ENCODE measurements at regions not wholly inside any gene's neighbourhood (a gene's known extent, or its start where the extent isn't known, plus 50 kb on each side); places are given as distances from the start of the nearest gene placed in this dataset.
"Not testable (repeated sequence)": the region's sequence is repeated elsewhere in the genome, so short reads cannot be mapped to it uniquely, and the experiment has no call there.

- Histone ChIP-seq H3K4me3 (ENCODE audit: low read depth, low read length) (no peak overlapping the region), H3K9me3 (ENCODE audit: control insufficient read depth, insufficient read depth, low read length) (no peaks in the 10 kb centered on the region), H3K9ac (ENCODE audit: low read depth, low read length) (no peak overlapping the region), H3K36me3 (ENCODE audit: control insufficient read depth, insufficient read depth, low read length) (no peaks in the 10 kb centered on the region), H3K4me1 (ENCODE audit: control insufficient read depth, insufficient read depth, low read length) (no peaks in the 10 kb centered on the region), H3K27ac (ENCODE audit: low read depth, low read length) (no peak overlapping the region), H3K27me3 (ENCODE audit: control insufficient read depth, insufficient read depth, low read length) (no peaks in the 10 kb centered on the region)
These were observed 639.0 kb upstream of the KLHL1 start for GRCh38 chr13:70747262-70747661.

- H3K36me3 ChIP-seq (ENCODE audit: control insufficient read depth, insufficient read depth, low read length); H3K9me3 ChIP-seq (ENCODE audit: control insufficient read depth, insufficient read depth, low read length); H3K9ac ChIP-seq (ENCODE audit: low read depth, low read length); H3K4me1 ChIP-seq (ENCODE audit: control insufficient read depth, insufficient read depth, low read length); H3K27ac ChIP-seq (ENCODE audit: low read depth, low read length); H3K27me3 ChIP-seq (ENCODE audit: control insufficient read depth, insufficient read depth, low read length); H3K4me3 ChIP-seq (ENCODE audit: low read depth, low read length): not testable (repeated sequence)
These were observed 638.2 kb upstream of the KLHL1 start for GRCh38 chr13:70746469-70746868.

GRCh38 chr13:70736622-70737317 lies 628.5 kb upstream of the KLHL1 start:
- Histone ChIP-seq H3K27me3 (ENCODE audit: control insufficient read depth, insufficient read depth, low read length) (no peaks in the 10 kb centered on the region), H3K4me3 (ENCODE audit: low read depth, low read length) (no peak overlapping the region), H3K9me3 (ENCODE audit: control insufficient read depth, insufficient read depth, low read length) (no peaks in the 10 kb centered on the region), H3K36me3 (ENCODE audit: control insufficient read depth, insufficient read depth, low read length) (no peaks in the 10 kb centered on the region), H3K4me1 (ENCODE audit: control insufficient read depth, insufficient read depth, low read length) (peaks cover 6% of the 10 kb centered on the region; the same call in 1 of the 2 replicates), H3K9ac (ENCODE audit: low read depth, low read length) (no peak overlapping the region), H3K27ac (ENCODE audit: low read depth, low read length) (no peak overlapping the region)

- no peaks in the 10 kb centered on the region for H3K36me3 ChIP-seq (ENCODE audit: control insufficient read depth, insufficient read depth, low read length)
- no peak overlapping the region for H3K4me3 ChIP-seq (ENCODE audit: low read depth, low read length)
- H3K9ac ChIP-seq (ENCODE audit: low read depth, low read length) = no peak overlapping the region
- no peaks in the 10 kb centered on the region for H3K27me3 ChIP-seq (ENCODE audit: control insufficient read depth, insufficient read depth, low read length)
- no peak overlapping the region for H3K27ac ChIP-seq (ENCODE audit: low read depth, low read length)
- H3K4me1 ChIP-seq (ENCODE audit: control insufficient read depth, insufficient read depth, low read length) = peaks cover 6% of the 10 kb centered on the region; the same call in 1 of the 2 replicates
- H3K9me3 ChIP-seq (ENCODE audit: control insufficient read depth, insufficient read depth, low read length) = no peaks in the 10 kb centered on the region
These were observed 624.4 kb upstream of the KLHL1 start for GRCh38 chr13:70732611-70733010.

GRCh38 chr13:70729369-70729768 lies 621.1 kb upstream of the KLHL1 start:
- no peaks in the 10 kb centered on the region for H3K27me3 ChIP-seq (ENCODE audit: control insufficient read depth, insufficient read depth, low read length)
- H3K4me3 ChIP-seq (ENCODE audit: low read depth, low read length) = no peak overlapping the region
- no peak overlapping the region for H3K9ac ChIP-seq (ENCODE audit: low read depth, low read length)
- no peaks in the 10 kb centered on the region for H3K9me3 ChIP-seq (ENCODE audit: control insufficient read depth, insufficient read depth, low read length)
- H3K4me1 ChIP-seq (ENCODE audit: control insufficient read depth, insufficient read depth, low read length) = peaks cover 6% of the 10 kb centered on the region; the same call in 1 of the 2 replicates
- H3K27ac ChIP-seq (ENCODE audit: low read depth, low read length) = no peak overlapping the region
- no peaks in the 10 kb centered on the region for H3K36me3 ChIP-seq (ENCODE audit: control insufficient read depth, insufficient read depth, low read length)

- no peaks in the 10 kb centered on the region for H3K27me3 ChIP-seq (ENCODE audit: control insufficient read depth, insufficient read depth, low read length)
- H3K9me3 ChIP-seq (ENCODE audit: control insufficient read depth, insufficient read depth, low read length) = no peaks in the 10 kb centered on the region
- H3K4me3 ChIP-seq (ENCODE audit: low read depth, low read length) = no peak overlapping the region
These were observed 615.5 kb upstream of the KLHL1 start for GRCh38 chr13:70723732-70724131.

GRCh38 chr13:70720386-70720785 lies 612.1 kb upstream of the KLHL1 start:
- no peaks in the 10 kb centered on the region for H3K36me3 ChIP-seq (ENCODE audit: control insufficient read depth, insufficient read depth, low read length)
- no peak overlapping the region for H3K27ac ChIP-seq (ENCODE audit: low read depth, low read length)
- no peak overlapping the region for H3K4me3 ChIP-seq (ENCODE audit: low read depth, low read length)
- no peaks in the 10 kb centered on the region for H3K4me1 ChIP-seq (ENCODE audit: control insufficient read depth, insufficient read depth, low read length)
- no peak overlapping the region for H3K9ac ChIP-seq (ENCODE audit: low read depth, low read length)
- H3K27me3 ChIP-seq (ENCODE audit: control insufficient read depth, insufficient read depth, low read length) = no peaks in the 10 kb centered on the region
- no peaks in the 10 kb centered on the region for H3K9me3 ChIP-seq (ENCODE audit: control insufficient read depth, insufficient read depth, low read length)

More at GRCh38 chr13:70723732-70724131, 615.5 kb upstream of the KLHL1 start:
- Histone ChIP-seq H3K9ac (ENCODE audit: low read depth, low read length) (no peak overlapping the region), H3K36me3 (ENCODE audit: control insufficient read depth, insufficient read depth, low read length) (no peaks in the 10 kb centered on the region), H3K27ac (ENCODE audit: low read depth, low read length) (no peak overlapping the region), H3K4me1 (ENCODE audit: control insufficient read depth, insufficient read depth, low read length) (no peaks in the 10 kb centered on the region)

- Histone ChIP-seq H3K4me1 (ENCODE audit: control insufficient read depth, insufficient read depth, low read length) (no peaks in the 10 kb centered on the region), H3K9ac (ENCODE audit: low read depth, low read length) (no peak overlapping the region), H3K36me3 (ENCODE audit: control insufficient read depth, insufficient read depth, low read length) (no peaks in the 10 kb centered on the region), H3K4me3 (ENCODE audit: low read depth, low read length) (no peak overlapping the region), H3K27me3 (ENCODE audit: control insufficient read depth, insufficient read depth, low read length) (no peaks in the 10 kb centered on the region), H3K27ac (ENCODE audit: low read depth, low read length) (no peak overlapping the region), H3K9me3 (ENCODE audit: control insufficient read depth, insufficient read depth, low read length) (no peaks in the 10 kb centered on the region)
These were observed 606.7 kb upstream of the KLHL1 start for GRCh38 chr13:70714993-70715392.

GRCh38 chr13:70708775-70709174 lies 600.5 kb upstream of the KLHL1 start:
- no peaks in the 10 kb centered on the region for H3K9me3 ChIP-seq (ENCODE audit: control insufficient read depth, insufficient read depth, low read length)
- H3K9ac ChIP-seq (ENCODE audit: low read depth, low read length) = no peak overlapping the region
- no peaks in the 10 kb centered on the region for H3K4me1 ChIP-seq (ENCODE audit: control insufficient read depth, insufficient read depth, low read length)
- no peaks in the 10 kb centered on the region for H3K36me3 ChIP-seq (ENCODE audit: control insufficient read depth, insufficient read depth, low read length)
- no peak overlapping the region for H3K4me3 ChIP-seq (ENCODE audit: low read depth, low read length)
- H3K27me3 ChIP-seq (ENCODE audit: control insufficient read depth, insufficient read depth, low read length) = no peaks in the 10 kb centered on the region
- no peak overlapping the region for H3K27ac ChIP-seq (ENCODE audit: low read depth, low read length)

- Histone ChIP-seq H3K27me3 (ENCODE audit: control insufficient read depth, insufficient read depth, low read length) (no peaks in the 10 kb centered on the region), H3K9ac (ENCODE audit: low read depth, low read length) (no peak overlapping the region), H3K9me3 (ENCODE audit: control insufficient read depth, insufficient read depth, low read length) (no peaks in the 10 kb centered on the region), H3K4me3 (ENCODE audit: low read depth, low read length) (no peak overlapping the region), H3K36me3 (ENCODE audit: control insufficient read depth, insufficient read depth, low read length) (no peaks in the 10 kb centered on the region), H3K27ac (ENCODE audit: low read depth, low read length) (no peak overlapping the region), H3K4me1 (ENCODE audit: control insufficient read depth, insufficient read depth, low read length) (no peaks in the 10 kb centered on the region)
These were observed 595.5 kb upstream of the KLHL1 start for GRCh38 chr13:70703755-70704154.

GRCh38 chr13:70694996-70695715 lies 586.9 kb upstream of the KLHL1 start:
- H3K9ac ChIP-seq (ENCODE audit: low read depth, low read length) = no peak overlapping the region
- H3K4me1 ChIP-seq (ENCODE audit: control insufficient read depth, insufficient read depth, low read length) = no peaks in the 10 kb centered on the region
- H3K4me3 ChIP-seq (ENCODE audit: low read depth, low read length) = no peak overlapping the region
- no peaks in the 10 kb centered on the region for H3K36me3 ChIP-seq (ENCODE audit: control insufficient read depth, insufficient read depth, low read length)
- no peaks in the 10 kb centered on the region for H3K9me3 ChIP-seq (ENCODE audit: control insufficient read depth, insufficient read depth, low read length)
- no peaks in the 10 kb centered on the region for H3K27me3 ChIP-seq (ENCODE audit: control insufficient read depth, insufficient read depth, low read length)
- no peak overlapping the region for H3K27ac ChIP-seq (ENCODE audit: low read depth, low read length)
